A549 (cell line): ENCODE measurements at regions not wholly inside any gene's neighbourhood (a gene's known extent, or its start where the extent isn't known, plus 50 kb on each side); places are given as distances from the start of the nearest gene placed in this dataset.

ENCODE experiments used
- CEBPB ChIP-seq, 2 experiments: fragments of >200 bp in 1 of 2; sonication (Bioruptor Twin) in 1 of 2; formaldehyde crosslinking in 1 of 2; IDR thresholded peaks; 2 replicates each; pipeline ENCODE4 v1.6.1; 2012 to 2016
- CHD2 ChIP-seq: fragments of 150-350 bp; IDR thresholded peaks from 2 replicates; pipeline ENCODE4 v1.6.1; 2014; ENCODE audit warnings: low read length; ENCODE audit not compliant: partially characterized antibody
- EP300 ChIP-seq, 2 experiments: fragments of >200 bp; sonication (Bioruptor Twin); formaldehyde crosslinking; IDR thresholded peaks; 2 replicates in 1 of 2; 3 replicates in 1 of 2; pipeline ENCODE4 v1.6.1; 2016 to 2017
- PHF8 ChIP-seq: fragments of 200-600 bp; sonication (generic); IDR thresholded peaks from 2 replicates; pipeline ENCODE4 v1.6.1; 2016; ENCODE audit warnings: low read depth, mild to moderate bottlenecking, antibody characterized with exemption, moderate library complexity, borderline replicate concordance
- POLR2A ChIP-seq: IDR thresholded peaks from 2 replicates; pipeline ENCODE4 v1.6.1; 2012; ENCODE audit warnings: mild to moderate bottlenecking, low read length
- POLR2AphosphoS2 ChIP-seq: conservative IDR thresholded peaks from 2 replicates; pipeline ENCODE4 v1.6.1; 2012; ENCODE audit warnings: low read length, improper control_type of control experiment, inconsistent platforms
- SMC3 ChIP-seq: fragments of >200 bp; sonication (Bioruptor Twin); formaldehyde crosslinking; IDR thresholded peaks from 3 replicates; pipeline ENCODE4 v1.6.1; 2018; ENCODE audit warnings: inconsistent platforms
- SREBF2 ChIP-seq: fragments of 450-650 bp; IDR thresholded peaks from 2 replicates; pipeline ENCODE4 v1.6.1; 2014; ENCODE audit warnings: mild to moderate bottlenecking, moderate library complexity
- TP53 ChIP-seq: fragments of 250-450 bp; sonication (Bioruptor Pico); IDR thresholded peaks from 2 replicates; pipeline ENCODE4 v1.5.0; 2021; ENCODE audit warnings: mild to moderate bottlenecking, moderate library complexity
- TF ChIP-seq, protein P1 (sequence below): fragments of >200 bp; sonication (Bioruptor Twin); formaldehyde crosslinking; IDR thresholded peaks from 3 replicates; pipeline ENCODE4 v1.5.1; 2016
- TF ChIP-seq, protein P2 (sequence below): fragments of 150-350 bp; IDR thresholded peaks from 2 replicates; pipeline ENCODE4 v1.6.1; 2014; ENCODE audit warnings: low read depth, mild to moderate bottlenecking, low read length
- TF ChIP-seq, protein P3 (sequence below): fragments of >200 bp; sonication (Bioruptor Twin); formaldehyde crosslinking; IDR thresholded peaks from 3 replicates; pipeline ENCODE4 v1.6.1; 2016

DNA sequence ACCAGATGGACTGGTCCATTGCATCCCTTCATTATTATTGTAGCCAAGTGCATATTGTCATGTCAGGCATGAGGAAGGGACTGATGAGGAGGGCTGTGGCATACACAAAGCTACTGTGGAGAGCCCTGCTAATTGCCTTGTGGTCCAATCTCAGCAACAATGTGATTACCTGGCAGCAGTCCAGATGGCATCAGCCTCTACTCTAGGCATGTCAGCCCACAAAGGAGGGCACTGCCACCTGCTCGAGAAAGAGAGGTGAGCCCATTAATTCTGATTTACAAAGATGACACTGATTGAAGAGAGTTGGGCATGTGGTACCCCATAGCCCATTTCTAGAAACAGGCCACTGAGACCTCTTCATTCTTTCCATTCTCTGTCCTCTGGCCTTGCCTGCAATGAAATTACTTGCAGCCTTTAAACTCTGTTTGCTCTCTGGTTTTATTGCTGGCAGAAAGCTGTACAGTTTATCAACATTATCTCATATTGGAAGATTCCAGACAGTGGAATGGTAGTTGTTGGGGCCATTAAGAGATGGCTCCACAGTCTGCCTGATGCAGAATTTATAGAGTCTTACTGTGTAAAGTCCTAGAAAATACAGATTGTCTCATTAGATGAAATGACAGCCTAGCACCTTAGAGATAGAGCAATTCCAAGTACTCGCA, 307.7 kb downstream of the ARPP21 start:
- TF ChIP-seq, protein P1, sequence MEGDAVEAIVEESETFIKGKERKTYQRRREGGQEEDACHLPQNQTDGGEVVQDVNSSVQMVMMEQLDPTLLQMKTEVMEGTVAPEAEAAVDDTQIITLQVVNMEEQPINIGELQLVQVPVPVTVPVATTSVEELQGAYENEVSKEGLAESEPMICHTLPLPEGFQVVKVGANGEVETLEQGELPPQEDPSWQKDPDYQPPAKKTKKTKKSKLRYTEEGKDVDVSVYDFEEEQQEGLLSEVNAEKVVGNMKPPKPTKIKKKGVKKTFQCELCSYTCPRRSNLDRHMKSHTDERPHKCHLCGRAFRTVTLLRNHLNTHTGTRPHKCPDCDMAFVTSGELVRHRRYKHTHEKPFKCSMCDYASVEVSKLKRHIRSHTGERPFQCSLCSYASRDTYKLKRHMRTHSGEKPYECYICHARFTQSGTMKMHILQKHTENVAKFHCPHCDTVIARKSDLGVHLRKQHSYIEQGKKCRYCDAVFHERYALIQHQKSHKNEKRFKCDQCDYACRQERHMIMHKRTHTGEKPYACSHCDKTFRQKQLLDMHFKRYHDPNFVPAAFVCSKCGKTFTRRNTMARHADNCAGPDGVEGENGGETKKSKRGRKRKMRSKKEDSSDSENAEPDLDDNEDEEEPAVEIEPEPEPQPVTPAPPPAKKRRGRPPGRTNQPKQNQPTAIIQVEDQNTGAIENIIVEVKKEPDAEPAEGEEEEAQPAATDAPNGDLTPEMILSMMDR = no peak; the same call in 2 of the 3 replicates
- TF ChIP-seq, protein P2, sequence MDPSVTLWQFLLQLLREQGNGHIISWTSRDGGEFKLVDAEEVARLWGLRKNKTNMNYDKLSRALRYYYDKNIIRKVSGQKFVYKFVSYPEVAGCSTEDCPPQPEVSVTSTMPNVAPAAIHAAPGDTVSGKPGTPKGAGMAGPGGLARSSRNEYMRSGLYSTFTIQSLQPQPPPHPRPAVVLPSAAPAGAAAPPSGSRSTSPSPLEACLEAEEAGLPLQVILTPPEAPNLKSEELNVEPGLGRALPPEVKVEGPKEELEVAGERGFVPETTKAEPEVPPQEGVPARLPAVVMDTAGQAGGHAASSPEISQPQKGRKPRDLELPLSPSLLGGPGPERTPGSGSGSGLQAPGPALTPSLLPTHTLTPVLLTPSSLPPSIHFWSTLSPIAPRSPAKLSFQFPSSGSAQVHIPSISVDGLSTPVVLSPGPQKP = no peak
- TF ChIP-seq SREBF2 (no peak), EP300 (IDR thresholded peaks at IDR 0.05) (no peak), CEBPB (IDR thresholded peaks at IDR 0.05) (no peak), POLR2A (no peak), SMC3 (no peak), POLR2AphosphoS2 (no peak), TP53 (CRISPR knock-in tag) (no peak), CHD2 (no peak), PHF8 (no peak)
- TF ChIP-seq, protein P3, sequence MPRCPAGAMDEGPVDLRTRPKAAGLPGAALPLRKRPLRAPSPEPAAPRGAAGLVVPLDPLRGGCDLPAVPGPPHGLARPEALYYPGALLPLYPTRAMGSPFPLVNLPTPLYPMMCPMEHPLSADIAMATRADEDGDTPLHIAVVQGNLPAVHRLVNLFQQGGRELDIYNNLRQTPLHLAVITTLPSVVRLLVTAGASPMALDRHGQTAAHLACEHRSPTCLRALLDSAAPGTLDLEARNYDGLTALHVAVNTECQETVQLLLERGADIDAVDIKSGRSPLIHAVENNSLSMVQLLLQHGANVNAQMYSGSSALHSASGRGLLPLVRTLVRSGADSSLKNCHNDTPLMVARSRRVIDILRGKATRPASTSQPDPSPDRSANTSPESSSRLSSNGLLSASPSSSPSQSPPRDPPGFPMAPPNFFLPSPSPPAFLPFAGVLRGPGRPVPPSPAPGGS = no peak
